HEK293 (cell line): ENCODE measurements at regions not wholly inside any gene's neighbourhood (a gene's known extent, or its start where the extent isn't known, plus 50 kb on each side); places are given as distances from the start of the nearest gene placed in this dataset.

ENCODE experiments used
- CTCF ChIA-PET: fragments of 350-600 bp; formaldehyde crosslinking; extraction: SDS; loops from one replicate; lab custom pipeline; 2021; ENCODE audit warnings: antibody characterized with exemption; lab: Yijun Ruan, JAX
- POLR2A ChIA-PET: fragments of 300-600 bp; formaldehyde crosslinking; extraction: SDS; loops from one replicate; lab custom pipeline; 2020; ENCODE audit warnings: antibody characterized with exemption, inconsistent platforms; lab: Yijun Ruan, JAX
- H3K27ac ChIP-seq: fragments of 200-500 bp; sonication (Bioruptor generic); 2 replicates; pipeline ENCODE4 v1.5.1; 2014; ENCODE audit warnings: low read depth, low read length, control low read depth, inconsistent platforms; ENCODE audit errors: extremely low read depth
- H3K36me3 ChIP-seq, 2 experiments: fragments of 200-500 bp in 1 of 2; sonication (Bioruptor generic) in 1 of 2; 1 replicate in 1 of 2; 2 replicates in 1 of 2; pipeline ENCODE4 v1.5.1; 2014 to 2017; ENCODE audit warnings: inconsistent platforms in 2 of 2, low read length in 2 of 2; ENCODE audit not compliant: control insufficient read depth in 2 of 2, insufficient read depth in 1 of 2
- H3K4me1 ChIP-seq: fragments of 200-500 bp; sonication (Bioruptor generic); 2 replicates; pipeline ENCODE4 v1.5.1; 2014; ENCODE audit warnings: mild to moderate bottlenecking, low read length, inconsistent platforms; ENCODE audit not compliant: control insufficient read depth, insufficient read depth
- H3K4me3 ChIP-seq: 2 replicates; pipeline ENCODE4 v1.5.1; 2011; ENCODE audit warnings: low read depth, mild to moderate bottlenecking, control low read depth, low read length, moderate library complexity
- H3K9me3 ChIP-seq: fragments of 200-500 bp; sonication (Bioruptor generic); 2 replicates; pipeline ENCODE4 v1.5.1; 2014; ENCODE audit warnings: low read depth, low read length, inconsistent platforms; ENCODE audit not compliant: control insufficient read depth, insufficient read depth
- KLF10 ChIP-seq: fragments of 450-650 bp; IDR thresholded peaks from 2 replicates; pipeline ENCODE4 v1.5.1; 2018; ENCODE audit warnings: missing biosample characterization, mild to moderate bottlenecking, missing genetic modification characterization
- SCRT1 ChIP-seq: fragments of 450-650 bp; formaldehyde crosslinking; IDR thresholded peaks from 2 replicates; pipeline ENCODE4 v1.5.1; 2016; ENCODE audit warnings: missing biosample characterization, missing genetic modification characterization, borderline replicate concordance
- SP7 ChIP-seq: fragments of 450-650 bp; formaldehyde crosslinking; IDR thresholded peaks from 2 replicates; pipeline ENCODE4 v1.5.1; 2016; ENCODE audit warnings: missing biosample characterization, missing genetic modification characterization
- ZBTB48 ChIP-seq: fragments of 450-650 bp; formaldehyde crosslinking; IDR thresholded peaks from 2 replicates; pipeline ENCODE4 v1.5.1; 2016; ENCODE audit warnings: missing biosample characterization, missing genetic modification characterization
- ZFHX2 ChIP-seq: fragments of 450-650 bp; formaldehyde crosslinking; conservative IDR thresholded peaks from 2 replicates; pipeline ENCODE4 v1.5.1; 2016; ENCODE audit warnings: missing biosample characterization, missing genetic modification characterization
- ZFP37 ChIP-seq: fragments of 450-650 bp; formaldehyde crosslinking; IDR thresholded peaks from 2 replicates; pipeline ENCODE4 v1.5.1; 2016; ENCODE audit warnings: missing biosample characterization, missing genetic modification characterization
- ZNF16 ChIP-seq: fragments of 450-650 bp; formaldehyde crosslinking; IDR thresholded peaks from 2 replicates; pipeline ENCODE4 v1.5.1; 2016; ENCODE audit warnings: low read depth, missing biosample characterization, missing genetic modification characterization
- ZNF19 ChIP-seq: fragments of 450-650 bp; formaldehyde crosslinking; IDR thresholded peaks from 2 replicates; pipeline ENCODE4; 2016; ENCODE audit warnings: missing biosample characterization, missing genetic modification characterization, low read depth
- ZNF248 ChIP-seq: fragments of 450-650 bp; formaldehyde crosslinking; IDR thresholded peaks from 2 replicates; pipeline ENCODE4 v1.5.1; 2017; ENCODE audit warnings: missing biosample characterization, missing genetic modification characterization
- ZNF302 ChIP-seq: fragments of 450-650 bp; formaldehyde crosslinking; IDR thresholded peaks from 2 replicates; pipeline ENCODE4 v1.5.1; 2016; ENCODE audit warnings: missing biosample characterization, missing genetic modification characterization, low read depth
- ZNF366 ChIP-seq: fragments of 450-650 bp; formaldehyde crosslinking; conservative IDR thresholded peaks from 2 replicates; pipeline ENCODE4 v1.5.1; 2016; ENCODE audit warnings: missing biosample characterization, missing genetic modification characterization
- ZNF37A ChIP-seq: fragments of 450-650 bp; IDR thresholded peaks from 2 replicates; pipeline ENCODE4 v1.5.1; 2018; ENCODE audit warnings: missing biosample characterization, missing genetic modification characterization
- ZNF548 ChIP-seq: fragments of 450-650 bp; formaldehyde crosslinking; IDR thresholded peaks from 2 replicates; pipeline ENCODE4 v1.5.1; 2016; ENCODE audit warnings: missing biosample characterization, missing genetic modification characterization
- ZNF549 ChIP-seq: fragments of 450-650 bp; IDR thresholded peaks from 2 replicates; pipeline ENCODE4 v1.5.1; 2018; ENCODE audit warnings: missing biosample characterization, missing genetic modification characterization, mild to moderate bottlenecking, inconsistent platforms, moderate library complexity
- ZNF596 ChIP-seq: fragments of 450-650 bp; IDR thresholded peaks from 2 replicates; pipeline ENCODE4 v1.5.0; 2018; ENCODE audit warnings: missing biosample characterization, mild to moderate bottlenecking, missing genetic modification characterization, moderate library complexity
- ZNF707 ChIP-seq: fragments of 450-650 bp; formaldehyde crosslinking; IDR thresholded peaks from 2 replicates; pipeline ENCODE4 v1.5.1; 2016; ENCODE audit warnings: missing biosample characterization, missing genetic modification characterization
- ZNF837 ChIP-seq: fragments of 450-650 bp; formaldehyde crosslinking; IDR thresholded peaks from 2 replicates; pipeline ENCODE4 v1.5.1; 2016; ENCODE audit warnings: missing biosample characterization, missing genetic modification characterization
- ZSCAN23 ChIP-seq: fragments of 450-650 bp; formaldehyde crosslinking; IDR thresholded peaks from 2 replicates; pipeline ENCODE4 v1.5.1; 2016; ENCODE audit warnings: missing biosample characterization, missing genetic modification characterization
- TF ChIP-seq, protein P1 (sequence below): fragments of 450-650 bp; formaldehyde crosslinking; IDR thresholded peaks from 2 replicates; pipeline ENCODE4 v1.5.1; 2017; ENCODE audit warnings: missing biosample characterization, missing genetic modification characterization
- TF ChIP-seq, protein P2 (sequence below): fragments of 450-650 bp; formaldehyde crosslinking; IDR thresholded peaks from 2 replicates; pipeline ENCODE4 v1.5.1; 2016; ENCODE audit warnings: missing biosample characterization, missing genetic modification characterization
- TF ChIP-seq, protein P3 (sequence below): IDR thresholded peaks from 2 replicates; pipeline ENCODE4 v1.6.1; 2011; ENCODE audit warnings: mild to moderate bottlenecking, low read depth, low read length, borderline replicate concordance
- TF ChIP-seq, protein P4 (sequence below): sonication (generic); formaldehyde crosslinking; IDR thresholded peaks from 2 replicates; pipeline ENCODE4 v1.8.1; 2022; ENCODE audit warnings: mild to moderate bottlenecking, moderate library complexity, missing genetic modification reagents
- TF ChIP-seq, protein P5 (sequence below): fragments of 450-650 bp; formaldehyde crosslinking; IDR thresholded peaks from 2 replicates; pipeline ENCODE4 v1.5.1; 2016; ENCODE audit warnings: missing biosample characterization, missing genetic modification characterization
- TF ChIP-seq, protein P6 (sequence below): fragments of 450-650 bp; IDR thresholded peaks from 2 replicates; pipeline ENCODE4 v1.5.1; 2018; ENCODE audit warnings: missing biosample characterization, missing genetic modification characterization

DNA sequence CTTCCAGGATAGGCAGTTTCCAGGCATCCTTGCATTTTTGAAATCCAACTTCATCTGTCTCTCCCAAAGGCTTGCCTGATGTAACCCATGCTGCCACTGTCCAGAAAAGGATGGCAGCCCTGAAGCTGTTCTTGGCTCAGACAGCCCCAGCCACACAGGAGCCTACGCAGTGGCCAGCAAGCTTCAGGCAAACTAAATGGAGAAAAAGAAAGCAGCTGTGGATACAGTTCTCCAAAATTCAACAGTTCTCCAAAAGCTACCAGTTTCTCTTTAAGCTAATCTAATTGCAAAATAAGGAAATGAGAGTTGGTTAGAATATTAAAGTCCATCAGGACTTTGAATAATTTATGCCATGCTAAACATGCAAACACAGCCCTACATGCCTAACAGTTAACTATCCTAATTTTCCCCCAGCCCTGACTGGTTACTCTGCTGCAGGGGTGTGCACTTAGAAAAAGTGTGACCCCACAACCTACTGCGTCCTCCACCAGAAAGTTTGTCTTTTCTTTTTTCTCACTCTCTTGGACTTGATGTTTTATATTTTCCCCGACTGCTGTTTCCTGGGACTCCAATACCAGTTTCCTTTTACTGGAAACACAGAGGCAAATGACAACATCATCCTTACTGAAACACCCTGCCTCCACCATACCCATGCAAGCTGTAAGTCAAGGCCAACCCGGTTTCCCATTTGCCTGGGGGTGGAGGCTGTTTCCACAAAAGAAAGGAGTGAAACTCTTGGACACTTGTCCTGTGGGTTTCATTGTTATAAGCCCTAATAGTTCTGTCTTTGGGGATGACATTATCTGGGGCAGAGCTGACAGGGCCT lies 69.1 kb upstream of the OR5AN1 start:
- ChIA-PET CTCF (interaction anchor here (2.5 kb wide), 1 partner anchor 118 kb away, joined by 8 read pairs; the partner anchor contains the start of gene DTX4), POLR2A (no interaction called here)
- no peaks in the 10 kb centered on the region for H3K36me3 ChIP-seq

DNA sequence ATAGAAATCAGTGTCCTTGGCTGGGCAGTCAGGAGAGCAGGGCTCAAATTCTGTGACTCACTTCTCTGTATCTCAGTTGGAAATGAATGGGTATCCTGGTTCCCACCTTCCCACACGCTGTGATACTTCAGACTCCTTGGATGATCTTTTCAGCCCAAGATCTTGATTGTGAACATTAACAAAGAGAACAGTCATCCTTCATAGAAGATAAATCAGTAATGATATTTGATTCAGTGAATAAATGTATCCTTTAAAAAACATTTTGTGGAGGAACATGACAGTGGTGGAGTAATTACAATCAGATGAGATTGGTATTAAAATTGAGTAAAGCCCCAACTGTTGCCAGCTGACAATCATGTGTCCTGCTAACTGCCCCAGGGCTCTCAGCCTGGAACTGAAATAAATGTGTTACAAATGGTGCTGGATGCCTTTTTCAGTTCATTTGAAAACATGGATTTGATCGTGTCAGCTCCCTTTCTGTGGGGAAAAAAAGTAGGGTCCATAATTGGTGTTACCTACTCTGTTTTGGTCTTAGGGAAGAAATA lies 72.9 kb upstream of the OR5AN1 start:
- TF ChIP-seq SP7 (tag by site-specific recombination): no peak
- TF ChIP-seq ZNF302 (tag by site-specific recombination): no peak
- no peak for TF ChIP-seq ZNF707
- TF ChIP-seq SCRT1 (tag by site-specific recombination): no peak
- no peak for TF ChIP-seq ZNF248
- no peak for TF ChIP-seq KLF10 (tag by site-specific recombination)
- no peak for TF ChIP-seq ZNF548 (tag by site-specific recombination)
- TF ChIP-seq, protein P1, sequence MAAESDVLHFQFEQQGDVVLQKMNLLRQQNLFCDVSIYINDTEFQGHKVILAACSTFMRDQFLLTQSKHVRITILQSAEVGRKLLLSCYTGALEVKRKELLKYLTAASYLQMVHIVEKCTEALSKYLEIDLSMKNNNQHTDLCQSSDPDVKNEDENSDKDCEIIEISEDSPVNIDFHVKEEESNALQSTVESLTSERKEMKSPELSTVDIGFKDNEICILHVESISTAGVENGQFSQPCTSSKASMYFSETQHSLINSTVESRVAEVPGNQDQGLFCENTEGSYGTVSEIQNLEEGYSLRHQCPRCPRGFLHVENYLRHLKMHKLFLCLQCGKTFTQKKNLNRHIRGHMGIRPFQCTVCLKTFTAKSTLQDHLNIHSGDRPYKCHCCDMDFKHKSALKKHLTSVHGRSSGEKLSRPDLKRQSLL: no peak
- TF ChIP-seq, protein P2, sequence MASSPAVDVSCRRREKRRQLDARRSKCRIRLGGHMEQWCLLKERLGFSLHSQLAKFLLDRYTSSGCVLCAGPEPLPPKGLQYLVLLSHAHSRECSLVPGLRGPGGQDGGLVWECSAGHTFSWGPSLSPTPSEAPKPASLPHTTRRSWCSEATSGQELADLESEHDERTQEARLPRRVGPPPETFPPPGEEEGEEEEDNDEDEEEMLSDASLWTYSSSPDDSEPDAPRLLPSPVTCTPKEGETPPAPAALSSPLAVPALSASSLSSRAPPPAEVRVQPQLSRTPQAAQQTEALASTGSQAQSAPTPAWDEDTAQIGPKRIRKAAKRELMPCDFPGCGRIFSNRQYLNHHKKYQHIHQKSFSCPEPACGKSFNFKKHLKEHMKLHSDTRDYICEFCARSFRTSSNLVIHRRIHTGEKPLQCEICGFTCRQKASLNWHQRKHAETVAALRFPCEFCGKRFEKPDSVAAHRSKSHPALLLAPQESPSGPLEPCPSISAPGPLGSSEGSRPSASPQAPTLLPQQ: no peak
- TF ChIP-seq, all 188 proteins: peak for 0
- CTCF ChIA-PET: interaction anchor here (0.7 to 1.0 kb wide), 3 partner anchors 114 to 371 kb away, joined by 3 to 5 read pairs (median 5); partner anchors contain the start of gene DTX4
- H3K4me1 ChIP-seq: no peaks in the 10 kb centered on the region

More for the DNA sequence above, 69.1 kb upstream of the OR5AN1 start:
- no peak overlapping the region for H3K4me3 ChIP-seq
- H3K9me3 ChIP-seq: no peaks in the 10 kb centered on the region
- no peak overlapping the region for H3K27ac ChIP-seq
- no peaks in the 10 kb centered on the region for H3K4me1 ChIP-seq
- TF ChIP-seq, protein P3, sequence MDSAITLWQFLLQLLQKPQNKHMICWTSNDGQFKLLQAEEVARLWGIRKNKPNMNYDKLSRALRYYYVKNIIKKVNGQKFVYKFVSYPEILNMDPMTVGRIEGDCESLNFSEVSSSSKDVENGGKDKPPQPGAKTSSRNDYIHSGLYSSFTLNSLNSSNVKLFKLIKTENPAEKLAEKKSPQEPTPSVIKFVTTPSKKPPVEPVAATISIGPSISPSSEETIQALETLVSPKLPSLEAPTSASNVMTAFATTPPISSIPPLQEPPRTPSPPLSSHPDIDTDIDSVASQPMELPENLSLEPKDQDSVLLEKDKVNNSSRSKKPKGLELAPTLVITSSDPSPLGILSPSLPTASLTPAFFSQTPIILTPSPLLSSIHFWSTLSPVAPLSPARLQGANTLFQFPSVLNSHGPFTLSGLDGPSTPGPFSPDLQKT: no peak
- TF ChIP-seq, protein P4, sequence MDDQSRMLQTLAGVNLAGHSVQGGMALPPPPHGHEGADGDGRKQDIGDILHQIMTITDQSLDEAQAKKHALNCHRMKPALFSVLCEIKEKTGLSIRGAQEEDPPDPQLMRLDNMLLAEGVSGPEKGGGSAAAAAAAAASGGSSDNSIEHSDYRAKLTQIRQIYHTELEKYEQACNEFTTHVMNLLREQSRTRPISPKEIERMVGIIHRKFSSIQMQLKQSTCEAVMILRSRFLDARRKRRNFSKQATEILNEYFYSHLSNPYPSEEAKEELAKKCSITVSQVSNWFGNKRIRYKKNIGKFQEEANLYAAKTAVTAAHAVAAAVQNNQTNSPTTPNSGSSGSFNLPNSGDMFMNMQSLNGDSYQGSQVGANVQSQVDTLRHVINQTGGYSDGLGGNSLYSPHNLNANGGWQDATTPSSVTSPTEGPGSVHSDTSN (CRISPR knock-in tag): no peak
- no peak for TF ChIP-seq ZSCAN23
- no peak for TF ChIP-seq ZFP37 (tag by site-specific recombination)
- no peak for TF ChIP-seq ZBTB48 (tag by site-specific recombination)
- TF ChIP-seq ZFHX2 (tag by site-specific recombination): no peak
- no peak for TF ChIP-seq ZNF19 (tag by site-specific recombination)
- no peak for TF ChIP-seq ZNF837 (tag by site-specific recombination)
- no peak for TF ChIP-seq ZNF16 (tag by site-specific recombination)
- TF ChIP-seq, protein P5, sequence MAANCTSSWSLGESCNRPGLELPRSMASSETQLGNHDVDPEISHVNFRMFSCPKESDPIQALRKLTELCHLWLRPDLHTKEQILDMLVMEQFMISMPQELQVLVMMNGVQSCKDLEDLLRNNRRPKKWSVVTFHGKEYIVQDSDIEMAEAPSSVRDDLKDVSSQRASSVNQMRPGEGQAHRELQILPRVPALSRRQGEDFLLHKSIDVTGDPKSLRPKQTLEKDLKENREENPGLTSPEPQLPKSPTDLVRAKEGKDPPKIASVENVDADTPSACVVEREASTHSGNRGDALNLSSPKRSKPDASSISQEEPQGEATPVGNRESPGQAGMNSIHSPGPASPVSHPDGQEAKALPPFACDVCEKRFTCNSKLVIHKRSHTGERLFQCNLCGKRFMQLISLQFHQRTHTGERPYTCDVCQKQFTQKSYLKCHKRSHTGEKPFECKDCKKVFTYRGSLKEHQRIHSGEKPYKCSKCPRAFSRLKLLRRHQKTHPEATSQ (tag by site-specific recombination): no peak
- no peak for TF ChIP-seq ZNF366 (tag by site-specific recombination)
- TF ChIP-seq ZNF549 (tag by site-specific recombination): no peak
- TF ChIP-seq, protein P6, sequence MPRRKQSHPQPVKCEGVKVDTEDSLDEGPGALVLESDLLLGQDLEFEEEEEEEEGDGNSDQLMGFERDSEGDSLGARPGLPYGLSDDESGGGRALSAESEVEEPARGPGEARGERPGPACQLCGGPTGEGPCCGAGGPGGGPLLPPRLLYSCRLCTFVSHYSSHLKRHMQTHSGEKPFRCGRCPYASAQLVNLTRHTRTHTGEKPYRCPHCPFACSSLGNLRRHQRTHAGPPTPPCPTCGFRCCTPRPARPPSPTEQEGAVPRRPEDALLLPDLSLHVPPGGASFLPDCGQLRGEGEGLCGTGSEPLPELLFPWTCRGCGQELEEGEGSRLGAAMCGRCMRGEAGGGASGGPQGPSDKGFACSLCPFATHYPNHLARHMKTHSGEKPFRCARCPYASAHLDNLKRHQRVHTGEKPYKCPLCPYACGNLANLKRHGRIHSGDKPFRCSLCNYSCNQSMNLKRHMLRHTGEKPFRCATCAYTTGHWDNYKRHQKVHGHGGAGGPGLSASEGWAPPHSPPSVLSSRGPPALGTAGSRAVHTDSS (tag by site-specific recombination): no peak
- no peak for TF ChIP-seq SP7 (tag by site-specific recombination)
- no peak for TF ChIP-seq ZNF37A (tag by site-specific recombination)
- TF ChIP-seq ZNF596: no peak

More for the DNA sequence above, 72.9 kb upstream of the OR5AN1 start:
- Histone ChIP-seq H3K27ac (no peak overlapping the region), H3K9me3 (no peaks in the 10 kb centered on the region), H3K36me3 (no peaks in the 10 kb centered on the region), H3K4me3 (no peak overlapping the region)
- POLR2A ChIA-PET: no interaction called here
